Rectal smooth muscle tissue (tissue), 1 donor: ENCODE measurements at regions not wholly inside any gene's neighbourhood (a gene's known extent, or its start where the extent isn't known, plus 50 kb on each side); places are given as distances from the start of the nearest gene placed in this dataset.
"Not testable (repeated sequence)": the region's sequence is repeated elsewhere in the genome, so short reads cannot be mapped to it uniquely, and the experiment has no call there.

Source experiments
- H3K27ac ChIP-seq: one replicate; pipeline ENCODE4 v1.7.0; 2013; ENCODE audit warnings: low read depth, low read length, inconsistent platforms
- H3K27me3 ChIP-seq: one replicate; pipeline ENCODE4 v1.7.0; 2013; ENCODE audit warnings: low read length; ENCODE audit not compliant: control insufficient read depth, insufficient read depth
- H3K36me3 ChIP-seq: one replicate; pipeline ENCODE4 v1.7.0; 2013; ENCODE audit warnings: low read length; ENCODE audit not compliant: control insufficient read depth, insufficient read depth
- H3K4me1 ChIP-seq: one replicate; pipeline ENCODE4 v1.7.0; 2013; ENCODE audit warnings: low read length; ENCODE audit not compliant: control insufficient read depth, insufficient read depth
- H3K4me3 ChIP-seq: one replicate; pipeline ENCODE4 v1.7.0; 2013; ENCODE audit warnings: low read length
- H3K9ac ChIP-seq: one replicate; pipeline ENCODE4 v1.7.0; 2013; ENCODE audit warnings: low read length

GRCh38 chr5:40107786-40108185 lies 571.9 kb upstream of the PTGER4 start:
- H3K27me3 ChIP-seq, H3K36me3 ChIP-seq, H3K4me1 ChIP-seq: not testable (repeated sequence)

GRCh38 chr5:40106847-40107246 lies 572.9 kb upstream of the PTGER4 start:
- no peaks in the 10 kb centered on the region for H3K27me3 ChIP-seq
- no peaks in the 10 kb centered on the region for H3K36me3 ChIP-seq
- H3K4me1 ChIP-seq = no peaks in the 10 kb centered on the region
- H3K27ac ChIP-seq = no peak overlapping the region
- H3K4me3 ChIP-seq = no peak overlapping the region
- no peak overlapping the region for H3K9ac ChIP-seq

More at GRCh38 chr5:40107786-40108185, 571.9 kb upstream of the PTGER4 start:
- H3K4me3 ChIP-seq, H3K9ac ChIP-seq, H3K27ac ChIP-seq: not testable (repeated sequence)

- Histone ChIP-seq H3K4me3 (no peak overlapping the region), H3K36me3 (no peaks in the 10 kb centered on the region), H3K9ac (no peak overlapping the region), H3K27ac (no peak overlapping the region), H3K27me3 (no peaks in the 10 kb centered on the region), H3K4me1 (peaks cover 4% of the 10 kb centered on the region)
Measured at GRCh38 chr5:40098313-40098712, 581.4 kb upstream of the PTGER4 start.

GRCh38 chr5:40093550-40093949 lies 586.2 kb upstream of the PTGER4 start:
- H3K9ac ChIP-seq = no peak overlapping the region
- H3K27me3 ChIP-seq = no peaks in the 10 kb centered on the region
- H3K27ac ChIP-seq = peak overlapping the region; percentile 45
- peaks cover 6% of the 10 kb centered on the region for H3K4me1 ChIP-seq
- H3K36me3 ChIP-seq = no peaks in the 10 kb centered on the region
- no peak overlapping the region for H3K4me3 ChIP-seq

- Histone ChIP-seq H3K4me3 (no peak overlapping the region), H3K36me3 (no peaks in the 10 kb centered on the region), H3K27me3 (no peaks in the 10 kb centered on the region), H3K27ac (no peak overlapping the region), H3K9ac (no peak overlapping the region), H3K4me1 (peaks cover 4% of the 10 kb centered on the region)
Measured at GRCh38 chr5:40089269-40089668, 590.4 kb upstream of the PTGER4 start.

- no peaks in the 10 kb centered on the region for H3K36me3 ChIP-seq
- no peaks in the 10 kb centered on the region for H3K27me3 ChIP-seq
- no peak overlapping the region for H3K4me3 ChIP-seq
- H3K4me1 ChIP-seq = no peaks in the 10 kb centered on the region
- no peak overlapping the region for H3K27ac ChIP-seq
- H3K9ac ChIP-seq = no peak overlapping the region
Measured at GRCh38 chr5:40084614-40085013, 595.1 kb upstream of the PTGER4 start.

- no peaks in the 10 kb centered on the region for H3K27me3 ChIP-seq
- no peaks in the 10 kb centered on the region for H3K4me1 ChIP-seq
- H3K36me3 ChIP-seq = no peaks in the 10 kb centered on the region
- H3K9ac ChIP-seq = no peak overlapping the region
- H3K4me3 ChIP-seq = no peak overlapping the region
- H3K27ac ChIP-seq = no peak overlapping the region
Measured at GRCh38 chr5:40082313-40082712, 597.4 kb upstream of the PTGER4 start.

- H3K9ac ChIP-seq = no peak overlapping the region
- no peaks in the 10 kb centered on the region for H3K27me3 ChIP-seq
- H3K4me3 ChIP-seq = no peak overlapping the region
- H3K27ac ChIP-seq = no peak overlapping the region
- no peaks in the 10 kb centered on the region for H3K4me1 ChIP-seq
- H3K36me3 ChIP-seq = no peaks in the 10 kb centered on the region
Measured at GRCh38 chr5:40080191-40080590, 599.5 kb upstream of the PTGER4 start.

GRCh38 chr5:40078898-40079575 lies 600.7 kb upstream of the PTGER4 start:
- Histone ChIP-seq H3K36me3 (no peaks in the 10 kb centered on the region), H3K4me1 (no peaks in the 10 kb centered on the region), H3K9ac (no peak overlapping the region), H3K4me3 (no peak overlapping the region), H3K27me3 (no peaks in the 10 kb centered on the region), H3K27ac (no peak overlapping the region)

- Histone ChIP-seq H3K4me3 (no peak overlapping the region), H3K27ac (no peak overlapping the region), H3K4me1 (no peaks in the 10 kb centered on the region)
Measured at GRCh38 chr5:40074826-40075225, 604.9 kb upstream of the PTGER4 start.

GRCh38 chr5:40073927-40074326 lies 605.8 kb upstream of the PTGER4 start:
- Histone ChIP-seq H3K4me3 (no peak overlapping the region), H3K9ac (no peak overlapping the region), H3K27me3 (no peaks in the 10 kb centered on the region), H3K36me3 (no peaks in the 10 kb centered on the region), H3K27ac (no peak overlapping the region), H3K4me1 (no peaks in the 10 kb centered on the region)

More at GRCh38 chr5:40074826-40075225, 604.9 kb upstream of the PTGER4 start:
- Histone ChIP-seq H3K27me3 (no peaks in the 10 kb centered on the region), H3K9ac (no peak overlapping the region), H3K36me3 (no peaks in the 10 kb centered on the region)

- Histone ChIP-seq H3K9ac (no peak overlapping the region), H3K36me3 (no peaks in the 10 kb centered on the region), H3K4me3 (no peak overlapping the region), H3K4me1 (no peaks in the 10 kb centered on the region), H3K27ac (no peak overlapping the region), H3K27me3 (no peaks in the 10 kb centered on the region)
Measured at GRCh38 chr5:40071870-40072269, 607.8 kb upstream of the PTGER4 start.

GRCh38 chr5:40066616-40067015 lies 613.1 kb upstream of the PTGER4 start:
- H3K4me3 ChIP-seq = no peak overlapping the region
- H3K27me3 ChIP-seq = no peaks in the 10 kb centered on the region
- no peaks in the 10 kb centered on the region for H3K4me1 ChIP-seq
- H3K9ac ChIP-seq = no peak overlapping the region
- no peaks in the 10 kb centered on the region for H3K36me3 ChIP-seq
- H3K27ac ChIP-seq = no peak overlapping the region
